ENCODE measurements at regions not wholly inside any gene's neighbourhood (a gene's known extent, or its start where the extent isn't known, plus 50 kb on each side); places are given as distances from the start of the nearest gene placed in this dataset.

GRCh38 chr12:60494244-60494643 is 898.4 kb downstream of the SLC16A7 start:
- Histone ChIP-seq H3K27ac (ENCODE audit: poor library complexity, severe bottlenecking) (no peak overlapping the region), H3K27me3 (ENCODE audit: insufficient read depth, poor library complexity, severe bottlenecking) (no peaks in the 10 kb centered on the region), H3K36me3 (ENCODE audit: low read depth) (no peaks in the 10 kb centered on the region), H3K9me3 (ENCODE audit: severe bottlenecking) (no peaks in the 10 kb centered on the region), H3K4me3 (ENCODE audit: severe bottlenecking) (no peak overlapping the region), H3K4me1 (ENCODE audit: insufficient read depth, poor library complexity, severe bottlenecking) (no peaks in the 10 kb centered on the region)
- DNase-seq (ENCODE audit: low spot score): no peak
- no peak; the same call in 2 of the 3 replicates for ATAC-seq (ENCODE audit: low read depth)
- TF ChIP-seq CTCF (IDR thresholded peaks at IDR 0.05; ENCODE audit: poor library complexity, severe bottlenecking): peak; percentile 77

GRCh38 chr12:60498656-60499055 is 902.8 kb downstream of the SLC16A7 start:
- Histone ChIP-seq H3K9me3 (ENCODE audit: severe bottlenecking) (no peaks in the 10 kb centered on the region), H3K36me3 (ENCODE audit: low read depth) (no peaks in the 10 kb centered on the region), H3K4me3 (ENCODE audit: severe bottlenecking) (no peak overlapping the region), H3K27me3 (ENCODE audit: insufficient read depth, poor library complexity, severe bottlenecking) (no peaks in the 10 kb centered on the region), H3K4me1 (ENCODE audit: insufficient read depth, poor library complexity, severe bottlenecking) (no peaks in the 10 kb centered on the region), H3K27ac (ENCODE audit: poor library complexity, severe bottlenecking) (no peak overlapping the region)
- TF ChIP-seq CTCF (IDR thresholded peaks at IDR 0.05; ENCODE audit: poor library complexity, severe bottlenecking): no peak
- ATAC-seq (ENCODE audit: low read depth) (no peak), DNase-seq (ENCODE audit: low spot score) (no peak)

GRCh38 chr12:60501124-60501729 is 905.4 kb downstream of the SLC16A7 start:
- Histone ChIP-seq H3K27me3 (ENCODE audit: insufficient read depth, poor library complexity, severe bottlenecking) (no peaks in the 10 kb centered on the region), H3K9me3 (ENCODE audit: severe bottlenecking) (no peaks in the 10 kb centered on the region), H3K27ac (ENCODE audit: poor library complexity, severe bottlenecking) (no peak overlapping the region), H3K4me3 (ENCODE audit: severe bottlenecking) (no peak overlapping the region), H3K36me3 (ENCODE audit: low read depth) (no peaks in the 10 kb centered on the region), H3K4me1 (ENCODE audit: insufficient read depth, poor library complexity, severe bottlenecking) (no peaks in the 10 kb centered on the region)
- no peak for ATAC-seq (ENCODE audit: low read depth)
- peak; percentile 11 for TF ChIP-seq CTCF (IDR thresholded peaks at IDR 0.05; ENCODE audit: poor library complexity, severe bottlenecking)
- no peak for DNase-seq (ENCODE audit: low spot score)

- H3K4me3 ChIP-seq (ENCODE audit: severe bottlenecking): no peak overlapping the region
- no peak overlapping the region for H3K27ac ChIP-seq (ENCODE audit: poor library complexity, severe bottlenecking)
- no peaks in the 10 kb centered on the region for H3K4me1 ChIP-seq (ENCODE audit: insufficient read depth, poor library complexity, severe bottlenecking)
- no peaks in the 10 kb centered on the region for H3K27me3 ChIP-seq (ENCODE audit: insufficient read depth, poor library complexity, severe bottlenecking)
- no peak for DNase-seq (ENCODE audit: low spot score)
- no peak for TF ChIP-seq CTCF (IDR thresholded peaks at IDR 0.05; ENCODE audit: poor library complexity, severe bottlenecking)
- ATAC-seq (ENCODE audit: low read depth): no peak
- H3K9me3 ChIP-seq (ENCODE audit: severe bottlenecking): no peaks in the 10 kb centered on the region
- H3K36me3 ChIP-seq (ENCODE audit: low read depth): no peaks in the 10 kb centered on the region
Measured at GRCh38 chr12:60522684-60523400, 927.0 kb downstream of the SLC16A7 start.

GRCh38 chr12:60529261-60529660 is 933.4 kb downstream of the SLC16A7 start:
- DNase-seq (ENCODE audit: low spot score): no peak
- no peak overlapping the region for H3K4me3 ChIP-seq (ENCODE audit: severe bottlenecking)
- no peaks in the 10 kb centered on the region for H3K4me1 ChIP-seq (ENCODE audit: insufficient read depth, poor library complexity, severe bottlenecking)
- no peaks in the 10 kb centered on the region for H3K36me3 ChIP-seq (ENCODE audit: low read depth)
- no peaks in the 10 kb centered on the region for H3K27me3 ChIP-seq (ENCODE audit: insufficient read depth, poor library complexity, severe bottlenecking)
- H3K9me3 ChIP-seq (ENCODE audit: severe bottlenecking): no peaks in the 10 kb centered on the region
- TF ChIP-seq CTCF (IDR thresholded peaks at IDR 0.05; ENCODE audit: poor library complexity, severe bottlenecking): no peak
- no peak for ATAC-seq (ENCODE audit: low read depth)
- no peak overlapping the region for H3K27ac ChIP-seq (ENCODE audit: poor library complexity, severe bottlenecking)

All from RWPE2 (cell line).